Right lung (tissue), 2 donors: ENCODE measurements at regions not wholly inside any gene's neighbourhood (a gene's known extent, or its start where the extent isn't known, plus 50 kb on each side); places are given as distances from the start of the nearest gene placed in this dataset.
"Not testable (repeated sequence)": the region's sequence is repeated elsewhere in the genome, so short reads cannot be mapped to it uniquely, and the experiment has no call there.

Experiments
- DNase-seq, 2 donors: peaks; one replicate each; pipeline ENCODE4 v3.0.0-alpha.2; 2013

- DNase-seq: no peak
Measured at GRCh38 chr5:92328584-92329259, 945.6 kb upstream of the ARRDC3 start.

DNA sequence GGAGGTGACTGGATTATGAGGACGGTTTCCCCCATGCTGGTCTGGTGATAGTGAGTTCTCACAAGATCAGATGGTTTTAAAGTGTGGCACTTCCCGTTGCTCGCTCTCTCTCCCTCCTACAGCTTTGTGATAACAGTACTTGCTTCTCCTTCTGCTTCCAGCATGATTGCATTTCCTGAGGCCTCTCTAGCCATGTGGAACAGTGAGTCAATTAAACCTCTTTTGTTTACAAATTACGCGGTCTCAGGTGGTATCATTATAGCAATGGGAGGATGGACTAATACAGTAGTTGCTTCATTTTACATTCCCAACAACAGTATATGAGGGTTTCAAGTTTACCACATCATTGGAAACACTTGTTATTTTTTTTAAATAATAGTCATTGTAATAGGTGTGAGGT is 937.3 kb upstream of the ARRDC3 start:
- no peak for DNase-seq

GRCh38 chr5:92313385-92313784 is 930.3 kb upstream of the ARRDC3 start:
- DNase-seq: no peak

GRCh38 chr5:92309336-92309991 is 926.3 kb upstream of the ARRDC3 start:
- peak; percentile 23 to 45 for DNase-seq

DNA sequence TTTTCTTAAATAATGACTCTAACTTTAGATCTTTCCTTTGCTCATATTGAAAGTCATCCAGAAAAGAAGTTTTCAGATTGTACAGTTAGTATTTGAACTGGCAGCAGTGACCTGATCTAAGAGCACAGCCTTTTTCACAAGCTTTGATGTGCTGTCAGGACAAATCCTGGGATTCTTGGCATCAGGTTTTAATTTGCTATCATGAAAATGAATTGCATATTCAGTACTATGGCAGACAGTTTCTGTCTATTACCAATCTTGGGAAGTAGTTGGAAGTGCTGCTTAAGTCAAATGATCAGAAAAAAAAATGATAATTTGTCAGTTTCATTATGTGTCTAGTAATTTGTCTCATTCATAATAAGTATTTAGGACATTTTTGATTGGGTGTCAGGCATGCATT is 925.6 kb upstream of the ARRDC3 start:
- DNase-seq: peak; percentile 6 to 12

DNA sequence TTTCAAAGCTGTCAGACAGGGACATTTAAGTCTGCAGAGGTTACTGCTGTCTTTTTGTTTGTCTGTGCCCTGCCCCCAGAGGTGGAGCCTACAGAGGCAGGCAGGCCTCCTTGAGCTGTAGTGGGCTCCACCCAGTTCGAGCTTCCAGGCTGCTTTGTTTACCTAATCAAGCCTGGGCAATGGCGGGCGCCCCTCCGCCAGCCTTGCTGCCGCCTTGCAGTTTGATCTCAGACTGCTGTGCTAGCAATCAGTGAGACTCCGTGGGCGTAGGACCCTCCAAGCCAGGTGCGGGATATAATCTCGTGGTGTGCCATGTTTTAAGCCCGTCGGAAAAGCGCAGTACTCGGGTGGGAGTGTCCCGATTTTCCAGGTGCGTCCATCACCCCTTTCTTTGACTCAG is 919.2 kb upstream of the ARRDC3 start:
- DNase-seq: not testable (repeated sequence)

DNA sequence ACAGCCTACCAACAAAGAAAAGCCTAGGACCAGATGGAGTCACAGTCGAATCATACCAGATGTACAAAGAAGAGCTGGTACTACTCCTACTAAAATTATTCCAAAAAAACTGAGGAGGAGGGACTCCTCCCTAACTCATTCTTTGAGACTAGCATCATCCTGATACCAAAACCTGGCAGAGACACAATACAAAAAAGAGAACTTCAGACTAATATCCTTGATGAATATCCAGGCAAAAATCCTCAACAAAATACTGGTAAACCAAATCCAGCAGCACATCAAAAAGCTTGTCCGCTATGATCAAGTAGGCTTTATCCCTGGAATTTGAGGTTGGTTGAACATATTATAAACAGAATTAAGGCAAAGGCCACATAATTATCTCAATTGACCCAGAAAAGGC is 900.4 kb upstream of the ARRDC3 start:
- DNase-seq: no peak

GRCh38 chr5:92271750-92272149 is 888.6 kb upstream of the ARRDC3 start:
- not testable (repeated sequence) for DNase-seq

DNA sequence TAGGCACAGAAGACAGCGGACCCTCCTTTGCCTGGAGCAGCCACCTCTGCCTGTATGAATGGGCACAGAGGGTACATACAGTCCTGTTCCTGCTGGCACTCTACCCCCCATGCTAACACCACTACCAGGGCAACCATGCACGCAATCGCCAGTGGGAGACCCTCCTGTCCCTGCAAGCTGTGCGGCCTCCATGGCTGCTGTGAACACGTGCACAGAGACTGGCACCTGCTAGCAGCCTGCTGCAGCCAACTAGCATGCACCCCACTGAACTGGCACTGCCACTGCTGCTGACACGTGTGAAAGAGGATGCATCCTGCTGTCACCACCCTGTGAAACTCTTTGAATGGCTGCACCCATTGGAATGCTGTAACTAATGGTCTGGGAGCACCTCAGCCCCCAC is 885.2 kb upstream of the ARRDC3 start:
- DNase-seq: no peak

GRCh38 chr5:92267830-92268229 is 884.7 kb upstream of the ARRDC3 start:
- DNase-seq: no peak

DNA sequence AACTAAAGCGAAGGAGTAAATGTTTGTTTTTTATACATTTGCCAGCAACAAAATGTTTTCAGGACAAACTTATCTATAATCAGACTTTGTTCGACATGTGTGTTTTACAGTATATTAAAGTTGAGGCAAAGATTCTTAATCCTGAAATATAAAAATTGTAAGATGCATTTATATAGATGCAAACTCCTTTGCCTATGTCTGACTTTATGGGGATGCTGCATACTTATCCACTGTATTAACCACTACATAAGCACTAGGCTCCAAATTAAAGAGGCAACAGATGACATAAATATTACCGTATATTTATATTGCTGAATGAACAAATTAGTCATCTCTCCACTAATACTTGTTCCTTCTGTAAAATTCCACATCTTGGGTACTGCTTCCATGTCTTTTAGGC is 882.7 kb upstream of the ARRDC3 start:
- DNase-seq: no peak

GRCh38 chr5:92255605-92256004 is 872.5 kb upstream of the ARRDC3 start:
- not testable (repeated sequence) for DNase-seq

DNA sequence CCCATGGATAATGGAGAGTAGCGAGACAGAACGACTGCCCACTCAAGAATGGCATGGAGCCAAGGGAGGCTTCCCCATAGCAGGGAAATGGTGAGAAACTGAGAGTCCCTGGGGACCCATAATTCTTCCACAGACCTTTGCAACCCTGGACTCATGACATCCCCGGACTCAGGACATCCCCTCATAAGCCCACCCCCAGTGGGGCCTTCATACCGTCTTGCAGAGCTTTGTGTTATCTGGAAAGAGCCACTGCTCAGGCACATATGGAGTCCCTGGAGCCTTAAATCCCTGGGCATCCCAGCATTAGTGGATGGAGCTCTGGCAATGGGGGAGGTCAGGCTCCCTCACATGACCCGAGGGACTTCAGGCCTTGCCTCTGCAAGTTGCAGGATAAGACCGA is 865.4 kb upstream of the ARRDC3 start:
- DNase-seq: no peak

GRCh38 chr5:92242170-92242569 is 859.1 kb upstream of the ARRDC3 start:
- no peak for DNase-seq

DNA sequence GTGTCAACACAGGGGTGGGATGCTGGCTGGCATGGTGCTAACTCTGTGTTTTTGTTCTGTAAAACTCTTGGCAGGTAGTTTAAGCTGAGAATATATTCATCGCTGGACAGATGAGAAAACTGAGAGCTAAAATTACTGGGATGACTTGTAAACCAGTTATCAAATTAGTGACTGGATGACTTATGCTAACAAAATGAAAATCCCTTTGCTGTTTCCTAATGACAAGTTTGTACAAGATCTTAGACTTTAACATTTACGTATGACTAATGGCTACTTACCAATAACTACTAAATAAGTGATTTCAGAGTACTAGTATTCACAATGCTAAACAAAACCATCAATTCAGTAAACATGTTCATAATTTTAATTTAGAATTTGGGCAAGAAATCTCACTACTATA is 854.8 kb upstream of the ARRDC3 start:
- no peak for DNase-seq

DNA sequence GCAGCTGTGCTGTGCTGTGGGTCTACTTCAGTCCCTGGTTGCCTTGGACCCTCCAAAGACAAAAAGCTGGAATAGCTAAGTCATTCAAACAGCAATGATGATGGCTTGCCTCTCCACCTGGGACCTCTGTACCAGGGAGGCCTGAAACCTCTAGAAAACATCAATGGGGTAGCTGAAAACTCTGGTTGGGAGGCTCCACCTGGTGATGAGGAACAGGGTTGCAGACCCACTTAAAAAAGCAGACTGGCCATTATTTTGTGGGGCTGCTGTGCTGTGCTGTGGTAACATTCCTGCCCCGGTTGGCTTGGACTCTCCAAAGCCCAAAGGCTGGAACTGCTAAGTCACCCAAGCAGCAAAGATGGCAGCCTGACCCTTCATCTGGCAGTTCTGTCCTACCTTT is 839.3 kb upstream of the ARRDC3 start:
- no peak for DNase-seq

DNA sequence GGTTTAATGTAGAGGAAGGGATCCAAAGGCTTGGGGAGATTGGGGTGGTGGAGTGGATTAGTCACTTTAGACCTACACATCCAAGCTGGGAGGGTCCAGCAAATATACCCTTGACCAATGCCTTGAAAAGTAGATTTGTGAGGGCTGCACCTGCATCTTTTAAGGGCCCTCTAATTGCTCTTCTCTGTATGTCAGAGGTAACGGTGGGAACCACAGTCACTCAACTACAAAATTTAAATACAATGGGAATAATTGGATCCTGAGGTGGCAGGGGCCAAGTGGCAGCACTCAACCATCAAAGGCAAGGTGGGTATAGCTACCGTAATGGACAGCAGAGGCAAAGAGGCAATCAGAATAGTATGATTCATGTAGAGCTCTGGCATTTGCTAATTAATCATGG is 833.7 kb upstream of the ARRDC3 start:
- DNase-seq: not testable (repeated sequence)

DNA sequence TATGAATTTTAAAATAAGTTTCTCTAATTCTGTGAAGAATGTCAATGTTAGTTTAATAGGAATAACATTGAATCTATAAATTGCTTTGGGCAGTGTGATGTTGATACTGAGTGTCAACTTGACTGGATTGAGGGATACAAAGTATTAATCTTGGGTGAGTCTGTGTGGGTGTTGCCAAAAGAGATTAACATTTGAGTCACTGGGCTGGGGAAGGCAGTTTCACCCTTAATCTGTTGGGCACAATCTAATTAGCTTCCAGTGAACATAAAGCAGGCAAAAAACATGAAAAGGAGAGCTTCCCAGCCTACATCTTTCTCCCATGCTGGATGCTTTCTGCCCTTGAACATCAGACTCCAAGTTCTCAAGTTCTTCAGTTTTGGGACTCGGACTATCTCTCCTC is 832.0 kb upstream of the ARRDC3 start:
- DNase-seq: no peak

DNA sequence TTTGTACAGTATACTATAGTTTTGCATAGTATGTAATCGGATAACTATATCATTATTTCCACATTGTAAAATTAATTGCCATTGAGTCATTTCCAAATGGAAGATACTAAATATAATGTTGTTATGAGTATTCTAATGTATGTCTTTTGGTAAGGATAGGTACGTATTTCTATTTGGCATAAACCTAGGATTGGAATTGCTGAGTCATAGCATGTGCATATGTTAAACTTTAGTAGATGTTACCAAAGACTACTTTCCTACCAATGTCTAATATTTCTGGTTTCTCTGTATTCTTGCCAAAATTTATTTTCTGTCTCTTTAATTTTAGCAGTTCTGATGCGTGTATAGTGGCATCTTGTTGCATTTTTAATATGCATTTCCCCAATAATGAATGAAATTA is 825.1 kb upstream of the ARRDC3 start:
- DNase-seq: no peak

DNA sequence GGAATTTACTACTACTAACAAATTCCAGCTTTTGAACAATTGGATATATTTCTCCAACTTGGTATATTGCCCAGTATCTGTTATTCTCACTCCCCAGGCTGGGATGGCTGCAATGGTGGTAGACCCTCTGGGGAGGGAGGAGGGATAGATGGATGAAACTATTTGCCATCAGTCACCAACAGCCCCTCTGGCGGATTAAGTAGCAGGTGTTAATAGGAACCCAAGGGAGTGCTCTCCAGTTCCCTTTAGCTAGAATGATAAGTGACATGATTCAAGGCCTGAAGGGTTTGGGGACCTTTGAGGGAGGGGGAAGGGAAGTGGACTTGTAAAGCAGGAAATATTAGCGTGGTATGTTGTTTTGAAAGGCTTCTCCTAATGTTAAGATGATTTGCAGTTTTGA is 824.0 kb upstream of the ARRDC3 start:
- no peak for DNase-seq

GRCh38 chr5:92206681-92207080 is 823.6 kb upstream of the ARRDC3 start:
- no peak for DNase-seq

DNA sequence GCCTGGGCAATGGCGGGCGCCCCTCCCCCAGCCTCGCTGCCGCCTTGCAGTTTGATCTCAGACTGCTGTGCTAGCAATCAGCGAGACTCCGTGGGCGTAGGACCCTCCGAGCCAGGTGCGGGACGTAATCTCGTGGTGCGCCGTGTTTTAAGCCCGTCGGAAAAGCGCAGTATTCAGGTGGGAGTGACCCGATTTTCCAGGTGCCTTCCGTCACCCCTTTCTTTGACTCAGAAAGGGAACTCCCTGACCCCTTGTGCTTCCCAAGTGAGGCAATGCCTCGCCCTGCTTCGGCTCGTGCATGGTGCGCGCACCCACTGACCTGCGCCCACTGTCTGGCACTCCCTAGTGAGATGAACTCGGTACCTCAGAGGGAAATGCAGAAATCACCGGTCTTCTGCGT is 815.9 kb upstream of the ARRDC3 start:
- not testable (repeated sequence) for DNase-seq

- DNase-seq: no peak
Measured at GRCh38 chr5:92181656-92182055, 798.5 kb upstream of the ARRDC3 start.

DNA sequence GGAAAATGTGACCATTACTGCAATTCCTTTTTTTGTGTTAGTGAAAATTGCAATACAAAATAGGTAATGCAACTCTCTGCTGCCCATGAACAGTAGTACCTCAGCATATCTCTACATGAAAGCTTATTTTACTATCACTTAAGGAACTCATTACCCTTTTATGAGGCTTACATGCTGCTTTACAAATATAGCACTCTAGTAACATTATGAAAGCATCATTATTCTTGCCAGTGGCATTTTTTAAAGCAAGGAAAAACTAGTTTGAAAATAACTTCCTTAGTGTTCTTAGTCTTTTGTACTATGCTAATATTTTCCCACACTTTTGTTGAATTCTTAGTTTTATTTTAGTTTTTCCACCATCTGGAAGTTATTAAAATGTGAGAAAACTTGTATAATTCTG is 797.3 kb upstream of the ARRDC3 start:
- no peak for DNase-seq
